Astrocyte (in vitro differentiated cells and primary cell): ENCODE measurements at regions not wholly inside any gene's neighbourhood (a gene's known extent, or its start where the extent isn't known, plus 50 kb on each side); places are given as distances from the start of the nearest gene placed in this dataset.

Experiments
- DNase-seq: peaks from one replicate; pipeline ENCODE4 v3.0.0-alpha.2; 2010; ENCODE audit warnings: low read depth
- FAIRE-seq: peaks from 2 replicates; lab custom pipeline; 2011; peaks lifted over from hg19 to GRCh38; lab: Jason Lieb, UNC
- H2AFZ ChIP-seq: 2 replicates; pipeline ENCODE4 v1.6.0; 2012; ENCODE audit warnings: low read depth, low read length, inconsistent platforms
- H3K27ac ChIP-seq: 2 replicates; pipeline ENCODE4 v1.5.1; 2011; ENCODE audit warnings: low read depth, low read length, inconsistent platforms
- H3K27me3 ChIP-seq: 2 replicates; pipeline ENCODE4 v1.6.0; 2011; ENCODE audit warnings: low read length, inconsistent platforms; ENCODE audit not compliant: insufficient read depth
- H3K36me3 ChIP-seq: 2 replicates; pipeline ENCODE4 v1.5.1; 2011; ENCODE audit warnings: low read length, inconsistent platforms; ENCODE audit not compliant: insufficient read depth
- H3K4me1 ChIP-seq: 2 replicates; pipeline ENCODE4 v1.5.1; 2011; ENCODE audit warnings: low read length, inconsistent platforms; ENCODE audit not compliant: insufficient read depth
- H3K4me2 ChIP-seq: 2 replicates; pipeline ENCODE4 v1.6.0; 2012; ENCODE audit warnings: low read length, inconsistent platforms
- H3K4me3 ChIP-seq: 2 replicates; pipeline ENCODE4 v1.5.1; 2011; ENCODE audit warnings: low read depth, mild to moderate bottlenecking, low read length, inconsistent platforms; ENCODE audit not compliant: insufficient read depth
- H3K79me2 ChIP-seq: 2 replicates; pipeline ENCODE4 v1.6.0; 2012; ENCODE audit warnings: mild to moderate bottlenecking, low read length, inconsistent platforms; ENCODE audit not compliant: insufficient read depth
- H3K9ac ChIP-seq: 2 replicates; pipeline ENCODE4 v1.6.0; 2012; ENCODE audit warnings: mild to moderate bottlenecking, low read length, inconsistent platforms
- H3K9me3 ChIP-seq: 2 replicates; pipeline ENCODE4 v1.5.1; 2012; ENCODE audit warnings: low read depth, mild to moderate bottlenecking, low read length, inconsistent platforms; ENCODE audit not compliant: insufficient read depth
- H4K20me1 ChIP-seq: 2 replicates; pipeline ENCODE4 v1.6.0; 2012; ENCODE audit warnings: low read length, inconsistent platforms; ENCODE audit not compliant: insufficient read depth
- H3K27ac Mint-ChIP-seq: one replicate; pipeline ENCODE4 v1.8.0; 2021; ENCODE audit warnings: mild to moderate bottlenecking, mixed read lengths; ENCODE audit not compliant: unreplicated experiment
- H3K27me3 Mint-ChIP-seq: one replicate; pipeline ENCODE4 v1.8.0; 2021; ENCODE audit warnings: low read depth, mixed read lengths; ENCODE audit not compliant: unreplicated experiment
- H3K36me3 Mint-ChIP-seq: one replicate; pipeline ENCODE4 v1.8.0; 2021; ENCODE audit warnings: low read depth, mixed read lengths; ENCODE audit not compliant: unreplicated experiment
- H3K4me1 Mint-ChIP-seq: one replicate; pipeline ENCODE4 v1.8.0; 2021; ENCODE audit warnings: low read depth, mixed read lengths; ENCODE audit not compliant: unreplicated experiment
- H3K4me3 Mint-ChIP-seq: one replicate; pipeline ENCODE4 v1.8.0; 2021; ENCODE audit warnings: mild to moderate bottlenecking, moderate library complexity, mixed read lengths; ENCODE audit not compliant: unreplicated experiment
- H3K9me3 Mint-ChIP-seq: one replicate; pipeline ENCODE4 v1.8.0; 2021; ENCODE audit warnings: mild to moderate bottlenecking, mixed read lengths; ENCODE audit not compliant: unreplicated experiment
- CTCF ChIP-seq: IDR thresholded peaks from 2 replicates; pipeline ENCODE4 v1.5.1; 2011; ENCODE audit warnings: low read depth, mild to moderate bottlenecking, inconsistent platforms, low read length, moderate library complexity; ENCODE audit not compliant: insufficient read depth
- EZH2 ChIP-seq: IDR thresholded peaks from 2 replicates; pipeline ENCODE4 v1.6.1; 2012; ENCODE audit warnings: mild to moderate bottlenecking, low read length, inconsistent platforms; ENCODE audit not compliant: insufficient read depth

GRCh38 chr6:50318536-50318935, 268.8 kb upstream of the DEFB112 start:
- Mint-ChIP-seq H3K4me3 (no peak overlapping the region), H3K27me3 (peaks cover 2% of the 10 kb centered on the region), H3K27ac (no peak overlapping the region), H3K9me3 (peaks cover 2% of the 10 kb centered on the region), H3K36me3 (no peaks in the 10 kb centered on the region), H3K4me1 (no peaks in the 10 kb centered on the region)
- no peak overlapping the region for H3K4me3 ChIP-seq
- no peaks in the 10 kb centered on the region for H3K36me3 ChIP-seq
- no peaks in the 10 kb centered on the region for H3K9me3 ChIP-seq
- no peaks in the 10 kb centered on the region for H4K20me1 ChIP-seq
- no peak for TF ChIP-seq CTCF
- no peak for TF ChIP-seq EZH2
- no peak overlapping the region for H2AFZ ChIP-seq
- no peak overlapping the region for H3K27ac ChIP-seq
- H3K9ac ChIP-seq: no peak overlapping the region
- H3K4me2 ChIP-seq: no peak overlapping the region
- H3K4me1 ChIP-seq: no peaks in the 10 kb centered on the region
- no peaks in the 10 kb centered on the region for H3K27me3 ChIP-seq
- no peaks in the 10 kb centered on the region for H3K79me2 ChIP-seq
- FAIRE-seq (no peak), DNase-seq (no peak)

- Histone ChIP-seq H3K4me1 (no peaks in the 10 kb centered on the region), H3K36me3 (no peaks in the 10 kb centered on the region), H3K4me3 (no peak overlapping the region), H3K79me2 (no peaks in the 10 kb centered on the region), H3K27me3 (no peaks in the 10 kb centered on the region), H4K20me1 (no peaks in the 10 kb centered on the region), H3K9me3 (peaks cover 2% of the 10 kb centered on the region), H3K27ac (no peak overlapping the region), H2AFZ (no peak overlapping the region), H3K4me2 (no peak overlapping the region), H3K9ac (no peak overlapping the region)
- H3K4me1 Mint-ChIP-seq: no peaks in the 10 kb centered on the region
- no peak for DNase-seq
- H3K36me3 Mint-ChIP-seq: no peaks in the 10 kb centered on the region
- FAIRE-seq: no peak
- H3K4me3 Mint-ChIP-seq: no peak overlapping the region
- H3K27ac Mint-ChIP-seq: no peak overlapping the region
- H3K9me3 Mint-ChIP-seq: no peaks in the 10 kb centered on the region
- no peaks in the 10 kb centered on the region for H3K27me3 Mint-ChIP-seq
- TF ChIP-seq EZH2 (no peak), CTCF (no peak)
Observed at GRCh38 chr6:50330347-50330746, 280.6 kb upstream of the DEFB112 start.

- no peaks in the 10 kb centered on the region for H3K4me1 Mint-ChIP-seq
- no peaks in the 10 kb centered on the region for H3K9me3 Mint-ChIP-seq
- FAIRE-seq: no peak
- H3K27ac ChIP-seq: no peak overlapping the region
- H3K9ac ChIP-seq: no peak overlapping the region
- H3K27me3 ChIP-seq: no peaks in the 10 kb centered on the region
- no peak overlapping the region for H3K4me2 ChIP-seq
- peaks cover 2% of the 10 kb centered on the region for H3K9me3 ChIP-seq
- H3K4me3 ChIP-seq: no peak overlapping the region
- TF ChIP-seq CTCF (no peak), EZH2 (no peak)
- no peak overlapping the region for H2AFZ ChIP-seq
- H3K36me3 ChIP-seq: no peaks in the 10 kb centered on the region
- DNase-seq: no peak
- H3K4me1 ChIP-seq: no peaks in the 10 kb centered on the region
- H3K36me3 Mint-ChIP-seq: no peaks in the 10 kb centered on the region
- H3K27me3 Mint-ChIP-seq: no peaks in the 10 kb centered on the region
- no peaks in the 10 kb centered on the region for H4K20me1 ChIP-seq
- H3K27ac Mint-ChIP-seq: no peak overlapping the region
- H3K4me3 Mint-ChIP-seq: no peak overlapping the region
- no peaks in the 10 kb centered on the region for H3K79me2 ChIP-seq
Observed at GRCh38 chr6:50330963-50331362, 281.2 kb upstream of the DEFB112 start.
